Thyroid gland (tissue), 4 donors: ENCODE measurements at regions not wholly inside any gene's neighbourhood (a gene's known extent, or its start where the extent isn't known, plus 50 kb on each side); places are given as distances from the start of the nearest gene placed in this dataset.

Experiments used
- CTCF ChIP-seq, 6 experiments: fragments of 200-600 bp in 3 of 6; fragments of 450-650 bp in 3 of 6; sonication (generic) in 3 of 6; IDR thresholded peaks; one replicate each; pipeline ENCODE4 v1.5.1; 2016 to 2019; ENCODE audit warnings: antibody characterized with exemption in 6 of 6, mild to moderate bottlenecking in 2 of 6, inconsistent platforms in 1 of 6, moderate library complexity in 1 of 6
- POLR2A ChIP-seq, 2 donors: fragments of 450-650 bp; IDR thresholded peaks; one replicate each; pipeline ENCODE4 v1.6.1; 2017; ENCODE audit warnings: antibody characterized with exemption in 2 of 2, mild to moderate bottlenecking in 2 of 2, moderate library complexity in 1 of 2

- no peak for TF ChIP-seq POLR2A (IDR thresholded peaks at IDR 0.05)
- no peak for TF ChIP-seq CTCF (IDR thresholded peaks at IDR 0.05)
These were observed 77.3 kb upstream of the NR2F2 start for GRCh38 chr15:96253006-96253747.
